Stimulated activated CD8-positive, alpha-beta memory T cell treated with anti-CD3 and anti-CD28 coated beads, Interleukin-7, amount 100 ng/mL, for 48 hours (primary cell): ENCODE measurements at regions not wholly inside any gene's neighbourhood (a gene's known extent, or its start where the extent isn't known, plus 50 kb on each side); places are given as distances from the start of the nearest gene placed in this dataset.

ENCODE experiments used
- DNase-seq, 2 donors: peaks; one replicate each; pipeline ENCODE4 v3.0.0-alpha.2; 2020; ENCODE audit warnings: low read depth in 1 of 2; ENCODE audit errors: extremely low read depth in 1 of 2

- no peak for DNase-seq
Measured at GRCh38 chr11:11016943-11017342, 159.1 kb upstream of the ZBED5 start.

- no peak for DNase-seq
Measured at GRCh38 chr11:11016068-11016467, 158.2 kb upstream of the ZBED5 start.

- DNase-seq: no peak
Measured at GRCh38 chr11:11011617-11012016, 153.8 kb upstream of the ZBED5 start.

- DNase-seq: no peak
Measured at GRCh38 chr11:11010624-11011127, 152.8 kb upstream of the ZBED5 start.

DNA sequence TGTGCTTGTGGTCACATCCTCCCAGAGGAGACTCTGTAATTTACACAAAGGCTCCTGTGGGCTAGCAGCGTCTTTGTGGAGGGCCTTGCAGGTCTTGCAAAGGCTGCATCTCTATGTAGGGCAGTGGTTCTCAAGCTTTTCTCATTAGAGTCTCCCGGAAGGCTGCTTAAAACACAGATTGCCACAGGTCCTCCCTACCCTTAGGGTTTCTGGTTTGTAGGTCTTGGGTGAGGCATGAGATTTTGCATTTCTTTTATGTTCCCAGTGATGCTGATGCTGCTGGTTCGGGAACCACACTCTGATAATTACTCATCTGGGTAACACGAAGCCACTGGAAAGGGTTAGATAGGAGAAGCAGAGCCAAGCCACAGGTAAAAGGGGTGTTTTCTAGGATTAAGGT, 151.3 kb upstream of the ZBED5 start:
- DNase-seq: no peak

GRCh38 chr11:11004069-11004468, 146.2 kb upstream of the ZBED5 start:
- no peak for DNase-seq

GRCh38 chr11:11003226-11003625, 145.4 kb upstream of the ZBED5 start:
- DNase-seq: no peak

GRCh38 chr11:11000579-11001283, 142.9 kb upstream of the ZBED5 start:
- no peak for DNase-seq

DNA sequence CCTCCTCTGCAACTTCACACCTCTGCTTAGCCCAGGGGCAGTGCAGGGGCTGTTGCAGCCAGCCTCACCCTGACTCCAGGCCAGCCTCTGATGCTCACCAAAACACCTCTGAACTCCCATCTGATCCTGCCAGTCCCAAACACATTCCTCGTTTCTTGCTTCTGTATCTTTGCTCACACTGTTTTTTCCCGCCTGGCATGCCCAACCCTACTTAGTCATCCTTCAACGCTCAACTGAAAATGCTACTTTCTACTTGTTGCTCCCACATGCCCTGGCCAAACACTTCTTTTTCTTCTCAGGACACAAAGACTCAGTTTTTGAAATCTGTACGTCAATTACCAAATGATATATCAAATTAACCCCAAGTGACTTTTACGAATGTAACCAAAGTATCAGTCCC, 140.8 kb upstream of the ZBED5 start:
- no peak for DNase-seq

DNA sequence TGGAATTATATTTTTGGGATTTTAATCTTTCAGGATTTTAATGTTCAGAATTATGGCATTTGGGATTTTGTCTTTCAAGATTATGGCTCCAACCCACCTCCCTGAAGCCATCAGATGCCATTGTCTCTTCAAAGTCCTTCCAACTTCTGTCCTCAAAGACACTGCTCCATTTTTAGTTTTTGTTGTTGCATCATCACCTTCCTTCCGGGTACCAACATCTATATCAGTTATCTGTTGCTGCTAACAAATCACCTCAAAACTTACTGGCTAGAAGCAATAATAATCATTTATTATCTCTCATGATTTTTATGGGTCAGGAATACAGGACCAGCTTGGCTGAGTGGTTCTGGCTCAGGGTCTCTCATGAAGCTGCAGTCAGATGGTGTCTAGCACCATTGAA, 138.8 kb upstream of the ZBED5 start:
- DNase-seq: no peak

- no peak for DNase-seq
Measured at GRCh38 chr11:10993640-10994039, 135.8 kb upstream of the ZBED5 start.

GRCh38 chr11:10993186-10993585, 135.3 kb upstream of the ZBED5 start:
- DNase-seq: no peak

DNA sequence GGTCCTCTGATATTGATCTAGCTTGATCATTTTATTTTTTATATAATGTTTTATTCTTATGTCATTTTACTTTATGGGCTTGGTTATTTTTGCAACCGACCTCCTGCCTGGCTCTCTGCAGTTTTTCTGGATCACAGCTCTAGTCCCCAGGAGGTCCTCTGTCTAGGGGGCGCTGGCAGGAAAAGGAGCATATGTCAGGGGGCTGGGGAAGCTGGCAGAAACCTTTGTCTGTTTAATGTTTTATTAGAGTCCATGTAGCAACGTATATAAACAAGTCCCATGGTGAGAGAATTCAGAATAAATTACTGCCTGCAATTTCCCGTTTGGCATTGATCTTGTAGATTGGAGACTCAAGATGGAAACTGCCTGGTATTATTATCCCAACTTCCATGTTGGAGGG, 133.5 kb upstream of the ZBED5 start:
- DNase-seq: no peak

GRCh38 chr11:10990637-10991193, 132.9 kb upstream of the ZBED5 start:
- DNase-seq: no peak

DNA sequence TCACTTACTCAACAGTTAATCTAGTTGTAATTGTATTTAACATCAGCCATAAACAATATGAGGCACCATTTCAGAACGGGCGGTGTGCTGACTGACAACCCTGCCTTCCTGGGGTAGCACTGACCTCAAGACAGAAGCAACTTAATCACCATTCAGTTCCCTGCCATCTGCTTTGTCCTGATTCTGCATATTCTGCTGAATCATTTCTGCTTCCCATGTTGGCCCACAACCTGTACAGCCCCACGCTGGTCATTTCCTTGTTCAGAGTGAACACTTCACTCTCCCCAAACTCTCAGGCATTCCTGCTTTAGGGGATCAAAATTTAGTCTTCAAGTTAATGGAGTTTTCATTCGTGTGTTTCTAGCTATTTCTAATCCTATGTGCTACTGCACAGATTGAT, 132.3 kb upstream of the ZBED5 start:
- no peak for DNase-seq

GRCh38 chr11:10986006-10986405, 128.2 kb upstream of the ZBED5 start:
- DNase-seq: no peak

DNA sequence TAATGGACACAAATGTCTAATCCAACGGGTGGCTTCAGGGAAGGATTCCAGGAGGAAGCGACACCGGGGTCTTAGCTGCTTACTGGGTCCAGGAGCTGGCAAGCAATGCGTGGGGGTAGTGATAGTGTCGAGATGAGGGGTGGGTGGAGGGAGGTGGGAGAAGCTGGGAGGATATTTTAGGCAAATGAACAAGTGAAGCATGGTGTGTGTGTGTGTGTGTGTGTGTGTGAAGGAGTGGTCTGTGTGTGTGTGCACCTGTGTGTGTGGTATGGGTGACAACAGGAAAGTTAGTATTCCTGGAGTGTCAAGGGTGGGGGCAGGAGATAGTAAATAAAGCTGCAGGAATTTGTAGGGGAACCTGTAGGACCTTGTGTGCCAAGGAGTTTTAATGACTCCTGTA, 126.9 kb upstream of the ZBED5 start:
- DNase-seq: no peak

DNA sequence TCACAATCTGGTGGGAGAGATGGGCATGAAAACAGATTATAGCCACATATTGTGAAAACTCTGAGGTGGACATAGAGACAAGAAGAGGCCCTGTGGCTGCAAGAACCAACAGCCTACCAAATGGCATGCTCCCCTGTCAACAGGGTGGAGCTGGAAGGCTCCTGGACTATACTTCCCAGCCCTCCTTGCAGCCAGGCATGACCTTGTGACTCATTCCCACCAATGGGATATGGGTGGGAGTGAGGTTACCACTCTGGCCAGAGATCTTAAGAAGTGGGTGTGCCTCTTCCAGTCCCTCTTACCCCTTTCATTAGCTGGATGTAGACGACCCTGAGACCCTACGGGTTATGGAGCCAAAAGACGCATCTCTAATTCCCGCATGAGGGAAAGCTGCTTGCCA, 126.4 kb upstream of the ZBED5 start:
- peak in 1 of 2 donors; percentile 0 for DNase-seq

DNA sequence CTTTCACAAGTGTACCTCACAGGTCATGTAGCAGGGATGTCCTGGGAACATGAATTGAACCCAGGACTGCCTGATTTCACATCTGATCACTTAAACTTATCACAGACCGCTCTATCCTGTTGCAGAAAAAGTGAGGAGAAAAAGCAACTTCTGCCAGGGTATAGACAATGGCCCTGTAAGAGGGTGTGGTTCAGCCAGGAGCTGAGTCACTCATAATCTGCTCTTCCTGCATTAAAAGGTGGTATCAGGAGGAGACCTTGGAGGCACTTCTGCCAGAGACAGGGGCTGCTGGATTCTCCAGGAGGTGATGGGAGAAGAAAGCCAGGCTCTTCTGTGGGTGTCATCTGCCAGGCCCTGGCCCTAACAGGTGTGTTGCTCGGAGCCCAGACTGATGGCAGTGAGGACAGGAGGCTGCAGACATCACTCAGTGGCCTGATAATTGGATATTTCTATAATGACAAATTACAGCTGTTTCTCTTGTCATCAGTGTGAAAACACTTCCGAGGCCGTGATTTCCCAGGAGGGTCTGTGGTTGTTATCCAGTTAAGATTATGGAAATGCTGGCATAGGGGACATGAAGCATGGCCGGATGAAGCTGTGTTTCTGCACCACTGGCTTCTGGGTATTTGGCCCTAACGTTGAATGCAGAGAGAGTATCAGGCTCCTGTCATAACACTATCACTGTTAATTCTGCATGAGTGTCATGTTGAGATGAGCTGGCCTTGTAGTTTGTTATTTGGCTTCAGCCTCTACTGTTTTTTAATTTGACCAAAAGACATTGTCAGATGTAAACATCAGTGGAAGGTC, 125.1 kb upstream of the ZBED5 start:
- DNase-seq: no peak

- no peak for DNase-seq
Measured at GRCh38 chr11:10979529-10979928, 121.7 kb upstream of the ZBED5 start.

- no peak for DNase-seq
Measured at GRCh38 chr11:10978198-10978597, 120.3 kb upstream of the ZBED5 start.

DNA sequence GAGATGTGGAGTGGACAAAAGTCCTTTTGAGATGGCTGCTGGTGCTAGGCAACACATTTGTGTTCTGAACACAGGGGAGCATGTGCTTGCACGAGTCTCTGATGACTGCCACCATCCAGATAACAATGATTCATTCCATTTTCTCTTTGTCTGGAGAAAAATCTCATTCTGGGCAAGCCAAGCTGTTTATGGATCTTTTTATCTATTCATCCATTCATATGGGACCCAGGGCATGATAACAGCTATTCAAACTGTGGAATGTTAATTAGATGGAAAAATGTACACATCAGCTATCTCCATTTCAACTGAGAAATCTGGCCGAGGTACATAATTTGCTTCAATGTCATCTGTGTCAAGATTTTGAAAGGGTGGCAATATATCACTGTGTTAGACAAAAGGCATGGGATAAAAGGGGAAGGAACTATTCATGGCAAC, 117.5 kb upstream of the ZBED5 start:
- no peak for DNase-seq
